CD8-positive, alpha-beta memory T cell (primary cell): ENCODE measurements at regions not wholly inside any gene's neighbourhood (a gene's known extent, or its start where the extent isn't known, plus 50 kb on each side); places are given as distances from the start of the nearest gene placed in this dataset.
"Not testable (repeated sequence)": the region's sequence is repeated elsewhere in the genome, so short reads cannot be mapped to it uniquely, and the experiment has no call there.

Experiments
- CTCF ChIA-PET: fragments of 350-600 bp; sonication (Branson Sonifier 250); formaldehyde crosslinking; loops from one replicate; lab custom pipeline; 2021; ENCODE audit warnings: antibody characterized with exemption; lab: Charles Lee
- POLR2A ChIA-PET: fragments of 350-600 bp; sonication (Branson Sonifier 250); formaldehyde crosslinking; loops from one replicate; lab custom pipeline; 2021; ENCODE audit warnings: antibody characterized with exemption; lab: Charles Lee
- DNase-seq, 5 donors: peaks; one replicate each; pipeline versions ENCODE4 v3.0.0 to v3.0.0-alpha.2; 2020 to 2022; ENCODE audit warnings: mixed read lengths in 1 of 5
- H3K27ac ChIP-seq: one replicate; pipeline ENCODE4 v1.7.0; 2013; ENCODE audit warnings: low read depth, mild to moderate bottlenecking, low read length, moderate library complexity
- H3K27me3 ChIP-seq: 2 replicates; pipeline ENCODE4 v1.7.0; 2013; ENCODE audit warnings: low read length, mild to moderate bottlenecking; ENCODE audit not compliant: insufficient read depth, poor library complexity, severe bottlenecking
- H3K36me3 ChIP-seq: 2 replicates; pipeline ENCODE4 v1.7.0; 2013; ENCODE audit warnings: mild to moderate bottlenecking, low read length, moderate library complexity; ENCODE audit not compliant: insufficient read depth
- H3K4me1 ChIP-seq: 2 replicates; pipeline ENCODE4 v1.7.0; 2013; ENCODE audit warnings: mild to moderate bottlenecking, low read length, moderate library complexity; ENCODE audit not compliant: insufficient read depth
- H3K4me3 ChIP-seq: 2 replicates; pipeline ENCODE4 v1.7.0; 2013; ENCODE audit warnings: mild to moderate bottlenecking, low read length
- H3K9me3 ChIP-seq: 2 replicates; pipeline ENCODE4 v1.7.0; 2013; ENCODE audit warnings: mild to moderate bottlenecking, low read length
- H3K27ac Mint-ChIP-seq, 8 donors: one replicate each; pipeline ENCODE4 v1.8.0; 2020 to 2021; ENCODE audit warnings: mixed read lengths in 8 of 8, mild to moderate bottlenecking in 6 of 8, inconsistent platforms in 3 of 8, moderate library complexity in 3 of 8
- H3K27me3 Mint-ChIP-seq, 2 donors: one replicate each; pipeline ENCODE4 v1.8.0; 2020 to 2021; ENCODE audit warnings: mixed read lengths in 2 of 2, mild to moderate bottlenecking in 1 of 2, moderate library complexity in 1 of 2
- H3K36me3 Mint-ChIP-seq, 3 donors: one replicate each; pipeline ENCODE4 v1.8.0; 2020 to 2021; ENCODE audit warnings: mixed read lengths in 3 of 3, inconsistent platforms in 1 of 3, mild to moderate bottlenecking in 1 of 3
- H3K4me1 Mint-ChIP-seq, 3 donors: one replicate each; pipeline ENCODE4 v1.8.0; 2020 to 2021; ENCODE audit warnings: mixed read lengths in 3 of 3, inconsistent platforms in 1 of 3, mild to moderate bottlenecking in 1 of 3
- H3K4me3 Mint-ChIP-seq, 7 donors: one replicate each; pipeline ENCODE4 v1.8.0; 2020 to 2021; ENCODE audit warnings: mixed read lengths in 7 of 7, mild to moderate bottlenecking in 6 of 7, moderate library complexity in 4 of 7, inconsistent platforms in 2 of 7
- H3K9me3 Mint-ChIP-seq, 5 donors: one replicate each; pipeline ENCODE4 v1.8.0; 2020 to 2022; ENCODE audit warnings: mixed read lengths in 5 of 5, mild to moderate bottlenecking in 3 of 5, moderate library complexity in 2 of 5, inconsistent platforms in 1 of 5

GRCh38 chrX:23511793-23512192, 155.5 kb upstream of the PRDX4 start:
- Histone ChIP-seq H3K9me3 (no peaks in the 10 kb centered on the region), H3K27ac (no peak overlapping the region), H3K4me1 (no peaks in the 10 kb centered on the region), H3K27me3 (no peaks in the 10 kb centered on the region), H3K36me3 (no peaks in the 10 kb centered on the region), H3K4me3 (no peak overlapping the region)
- Mint-ChIP-seq H3K4me3 (no peak overlapping the region), H3K9me3 (peaks cover 3 to 9% (median 5%) of the 10 kb centered on the region in 5 donors), H3K4me1 (no peaks in the 10 kb centered on the region), H3K27ac (no peak overlapping the region), H3K27me3 (no peaks in the 10 kb centered on the region), H3K36me3 (no peaks in the 10 kb centered on the region)
- POLR2A ChIA-PET = no interaction called here
- CTCF ChIA-PET = no interaction called here
- no peak for DNase-seq

- H3K4me3 Mint-ChIP-seq = no peak overlapping the region
- H3K36me3 ChIP-seq = no peaks in the 10 kb centered on the region
- no peaks in the 10 kb centered on the region for H3K27me3 Mint-ChIP-seq
- H3K4me1 Mint-ChIP-seq = no peaks in the 10 kb centered on the region
- no peaks in the 10 kb centered on the region for H3K9me3 ChIP-seq
- H3K4me1 ChIP-seq = no peaks in the 10 kb centered on the region
- H3K27me3 ChIP-seq = no peaks in the 10 kb centered on the region
- no peaks in the 10 kb centered on the region for H3K36me3 Mint-ChIP-seq
- no peak for DNase-seq
- ChIA-PET CTCF (no interaction called here), POLR2A (no interaction called here)
- no peak overlapping the region for H3K27ac Mint-ChIP-seq
- H3K4me3 ChIP-seq = no peak overlapping the region
- H3K27ac ChIP-seq = no peak overlapping the region
- H3K9me3 Mint-ChIP-seq = peaks cover 3 to 9% (median 5%) of the 10 kb centered on the region in 5 donors
These were observed 154.2 kb upstream of the PRDX4 start for GRCh38 chrX:23513121-23513520.

DNA sequence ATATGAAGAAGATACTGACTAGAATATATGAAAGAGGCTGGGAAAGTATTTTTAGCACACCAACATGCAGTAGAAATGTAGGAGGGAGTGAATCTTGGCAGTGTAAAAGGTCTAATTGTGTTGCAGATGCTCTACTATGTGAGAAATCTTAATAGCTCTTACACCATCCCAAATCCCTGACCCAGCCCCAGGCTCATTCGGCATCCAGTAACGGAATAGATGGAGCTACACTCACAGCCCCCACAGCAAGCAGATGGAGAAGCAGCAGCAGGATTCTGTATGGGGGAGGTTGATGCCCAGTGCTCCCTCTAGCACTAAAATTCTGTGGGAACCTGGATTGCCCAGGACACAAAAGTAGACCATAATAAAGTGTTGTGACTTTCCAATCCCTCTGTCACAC, 153.2 kb upstream of the PRDX4 start:
- H3K27ac Mint-ChIP-seq = peak overlapping the region in 2 of 8 donors; percentile 8 to 18
- no peaks in the 10 kb centered on the region for H3K36me3 ChIP-seq
- no peak overlapping the region for H3K27ac ChIP-seq
- no peak overlapping the region for H3K4me3 Mint-ChIP-seq
- no peaks in the 10 kb centered on the region for H3K4me1 Mint-ChIP-seq
- no peaks in the 10 kb centered on the region for H3K9me3 ChIP-seq
- H3K27me3 ChIP-seq = no peaks in the 10 kb centered on the region
- peaks cover 0 to 2% of the 10 kb centered on the region in 2 donors for H3K27me3 Mint-ChIP-seq
- H3K9me3 Mint-ChIP-seq = peaks cover 0 to 2% (median under 1%) of the 10 kb centered on the region in 5 donors
- H3K4me1 ChIP-seq = no peaks in the 10 kb centered on the region
- H3K4me3 ChIP-seq = no peak overlapping the region
- H3K36me3 Mint-ChIP-seq = no peaks in the 10 kb centered on the region
- DNase-seq = no peak
- CTCF ChIA-PET = no interaction called here
- POLR2A ChIA-PET = no interaction called here

- Mint-ChIP-seq H3K36me3 (no peaks in the 10 kb centered on the region), H3K4me1 (no peaks in the 10 kb centered on the region), H3K27me3 (peaks cover 0 to 3% of the 10 kb centered on the region in 2 donors), H3K27ac (no peak overlapping the region), H3K9me3 (peaks cover 0 to 2% (median 0%) of the 10 kb centered on the region in 5 donors), H3K4me3 (no peak overlapping the region)
- CTCF ChIA-PET = no interaction called here
- no peak for DNase-seq
- no peaks in the 10 kb centered on the region for H3K36me3 ChIP-seq
- H3K27ac ChIP-seq = no peak overlapping the region
- no peaks in the 10 kb centered on the region for H3K9me3 ChIP-seq
- H3K4me3 ChIP-seq = no peak overlapping the region
- no peaks in the 10 kb centered on the region for H3K4me1 ChIP-seq
- POLR2A ChIA-PET = no interaction called here
- no peaks in the 10 kb centered on the region for H3K27me3 ChIP-seq
These were observed 152.3 kb upstream of the PRDX4 start for GRCh38 chrX:23515028-23515427.

DNA sequence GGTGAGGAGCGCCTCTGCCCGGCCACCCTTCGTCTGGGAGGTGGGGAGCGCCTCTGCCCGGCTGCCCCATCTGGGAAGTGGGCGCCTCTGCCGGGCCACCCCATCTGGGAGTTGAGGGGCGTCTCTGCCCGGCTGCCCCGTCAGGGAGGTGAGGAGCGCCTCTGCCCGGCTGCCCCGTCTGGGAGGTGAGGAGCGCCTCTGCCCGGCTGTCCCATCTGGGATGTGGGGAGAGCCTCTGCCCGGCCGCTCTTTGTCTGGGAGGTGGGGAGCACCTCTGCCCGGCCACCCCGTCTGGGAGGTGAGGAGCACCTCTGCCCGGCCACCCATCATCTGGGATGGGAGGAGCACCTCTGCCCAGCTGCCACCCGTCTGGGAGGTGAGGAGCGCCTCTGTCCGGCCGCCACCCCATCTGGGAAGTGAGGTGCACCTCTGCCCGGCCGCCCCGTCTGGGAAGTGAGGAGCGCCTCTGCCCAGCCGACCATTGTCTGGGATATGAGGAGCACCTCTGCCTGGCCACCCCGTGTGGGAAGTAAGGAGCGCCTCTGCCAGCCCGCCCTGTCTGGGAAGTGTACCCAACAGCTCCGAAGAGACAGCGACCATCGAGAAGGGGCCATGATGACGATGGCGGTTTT, 144.2 kb upstream of the PRDX4 start:
- H3K4me1 ChIP-seq, H3K27me3 ChIP-seq, H3K9me3 ChIP-seq, CTCF ChIA-PET, H3K27ac Mint-ChIP-seq, POLR2A ChIA-PET, H3K36me3 ChIP-seq, H3K4me3 ChIP-seq, H3K9me3 Mint-ChIP-seq, H3K4me3 Mint-ChIP-seq, DNase-seq, H3K27ac ChIP-seq, H3K36me3 Mint-ChIP-seq, H3K4me1 Mint-ChIP-seq, H3K27me3 Mint-ChIP-seq: not testable (repeated sequence)

DNA sequence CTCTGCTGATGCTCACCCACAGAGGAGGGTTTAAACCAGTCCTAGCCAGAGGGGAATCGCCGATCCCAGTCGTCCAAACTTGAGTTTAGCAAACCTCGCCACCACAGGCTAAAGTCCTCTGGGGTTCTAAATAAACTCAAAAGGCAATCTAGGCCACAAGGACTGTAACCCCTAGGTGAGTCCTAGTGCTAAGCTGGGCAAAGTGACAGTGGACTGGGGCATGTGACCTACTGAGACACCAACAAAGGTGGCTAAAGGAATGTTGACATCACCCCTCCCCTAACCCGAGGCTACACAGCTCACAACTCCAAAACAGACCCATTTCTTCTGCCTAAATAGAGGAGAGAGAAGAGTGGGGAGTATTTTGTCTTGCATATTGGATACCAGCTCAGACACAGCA, 142.8 kb upstream of the PRDX4 start:
- Histone ChIP-seq H3K36me3 (no peaks in the 10 kb centered on the region), H3K27me3 (no peaks in the 10 kb centered on the region), H3K4me3 (no peak overlapping the region), H3K4me1 (no peaks in the 10 kb centered on the region), H3K9me3 (no peaks in the 10 kb centered on the region), H3K27ac (no peak overlapping the region)
- peaks cover 2 to 4% of the 10 kb centered on the region in 2 donors for H3K27me3 Mint-ChIP-seq
- no peak overlapping the region for H3K27ac Mint-ChIP-seq
- no peaks in the 10 kb centered on the region for H3K36me3 Mint-ChIP-seq
- CTCF ChIA-PET = no interaction called here
- no peaks in the 10 kb centered on the region for H3K4me1 Mint-ChIP-seq
- POLR2A ChIA-PET = no interaction called here
- H3K4me3 Mint-ChIP-seq = no peak overlapping the region
- DNase-seq = no peak
- peaks cover 0 to 8% (median 6%) of the 10 kb centered on the region in 5 donors for H3K9me3 Mint-ChIP-seq

DNA sequence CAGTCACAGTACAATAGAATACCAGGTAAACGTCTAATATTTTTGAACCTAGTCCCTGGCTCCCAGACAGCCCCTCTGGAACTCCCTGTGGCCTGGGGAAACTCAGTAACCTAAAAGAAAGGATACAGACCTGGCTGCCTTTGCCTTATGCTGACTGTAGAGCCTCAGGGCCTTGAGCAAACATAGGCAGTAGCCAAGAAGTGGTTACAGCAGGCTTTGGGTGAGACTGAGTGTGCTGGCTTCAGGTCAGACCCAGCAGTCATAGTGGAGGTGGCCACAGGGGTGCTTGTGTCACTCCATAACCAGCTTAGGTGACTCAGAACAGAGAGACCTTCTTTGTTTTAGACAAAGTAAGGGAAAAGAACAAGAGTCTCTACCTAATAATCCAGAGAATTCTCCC, 141.8 kb upstream of the PRDX4 start:
- Histone ChIP-seq H3K9me3 (no peaks in the 10 kb centered on the region), H3K27ac (no peak overlapping the region), H3K4me1 (no peaks in the 10 kb centered on the region), H3K36me3 (no peaks in the 10 kb centered on the region), H3K27me3 (no peaks in the 10 kb centered on the region), H3K4me3 (no peak overlapping the region)
- Mint-ChIP-seq H3K36me3 (no peaks in the 10 kb centered on the region), H3K9me3 (peaks cover 0 to 8% (median 4%) of the 10 kb centered on the region in 5 donors), H3K27ac (no peak overlapping the region), H3K4me3 (no peak overlapping the region), H3K27me3 (peaks cover 2 to 4% of the 10 kb centered on the region in 2 donors), H3K4me1 (no peaks in the 10 kb centered on the region)
- no peak for DNase-seq
- CTCF ChIA-PET = no interaction called here
- POLR2A ChIA-PET = no interaction called here

- H3K36me3 Mint-ChIP-seq = no peaks in the 10 kb centered on the region
- H3K4me3 Mint-ChIP-seq = no peak overlapping the region
- DNase-seq = no peak
- no peaks in the 10 kb centered on the region for H3K9me3 ChIP-seq
- ChIA-PET POLR2A (no interaction called here), CTCF (no interaction called here)
- H3K36me3 ChIP-seq = no peaks in the 10 kb centered on the region
- H3K4me1 Mint-ChIP-seq = no peaks in the 10 kb centered on the region
- peaks cover 4 to 6% of the 10 kb centered on the region in 2 donors for H3K27me3 Mint-ChIP-seq
- peaks cover 0 to 2% (median 0%) of the 10 kb centered on the region in 5 donors for H3K9me3 Mint-ChIP-seq
- H3K4me3 ChIP-seq = no peak overlapping the region
- no peaks in the 10 kb centered on the region for H3K27me3 ChIP-seq
- no peaks in the 10 kb centered on the region for H3K4me1 ChIP-seq
- no peak overlapping the region for H3K27ac Mint-ChIP-seq
- H3K27ac ChIP-seq = no peak overlapping the region
These were observed 126.8 kb upstream of the PRDX4 start for GRCh38 chrX:23540532-23540931.
